GM23248 (cell line): ENCODE measurements at regions not wholly inside any gene's neighbourhood (a gene's known extent, or its start where the extent isn't known, plus 50 kb on each side); places are given as distances from the start of the nearest gene placed in this dataset.

Source experiments
- DNase-seq: peaks from one replicate; pipeline ENCODE4 v3.0.0-alpha.2; 2015
- H2AFZ ChIP-seq: fragments of 200-600 bp; sonication (generic); 2 replicates; pipeline ENCODE4 v1.6.1; 2016; ENCODE audit warnings: antibody characterized with exemption
- H3F3A ChIP-seq: fragments of 200-600 bp; sonication (generic); 2 replicates; pipeline ENCODE4 v1.6.1; 2016; ENCODE audit warnings: mild to moderate bottlenecking, antibody characterized with exemption, mixed run types; ENCODE audit not compliant: insufficient read depth
- H3K27ac ChIP-seq: fragments of 200-600 bp; sonication (generic); 2 replicates; pipeline ENCODE4 v1.5.1; 2016; ENCODE audit warnings: mild to moderate bottlenecking
- H3K27me3 ChIP-seq: fragments of 200-600 bp; sonication (generic); replicated peaks from 2 replicates; pipeline ENCODE4 v1.6.1; 2016; ENCODE audit warnings: mild to moderate bottlenecking; ENCODE audit not compliant: insufficient read depth
- H3K36me3 ChIP-seq: fragments of 200-600 bp; sonication (generic); 2 replicates; pipeline ENCODE4 v1.6.1; 2016; ENCODE audit warnings: low read depth, mild to moderate bottlenecking
- H3K4me1 ChIP-seq: fragments of 200-600 bp; sonication (generic); 2 replicates; pipeline ENCODE4 v1.6.1; 2016; ENCODE audit warnings: mild to moderate bottlenecking; ENCODE audit not compliant: insufficient read depth
- H3K4me2 ChIP-seq: fragments of 200-600 bp; sonication (generic); one replicate; pipeline ENCODE4 v1.6.1; 2016; ENCODE audit warnings: mild to moderate bottlenecking; ENCODE audit not compliant: unreplicated experiment
- H3K4me3 ChIP-seq: fragments of 200-600 bp; sonication (generic); 2 replicates; pipeline ENCODE4 v1.5.1; 2016; ENCODE audit warnings: mild to moderate bottlenecking
- H3K79me2 ChIP-seq: fragments of 200-600 bp; sonication (generic); 2 replicates; pipeline ENCODE4 v1.6.1; 2016; ENCODE audit warnings: mild to moderate bottlenecking; ENCODE audit not compliant: insufficient read depth
- H3K9ac ChIP-seq: fragments of 200-600 bp; sonication (generic); 2 replicates; pipeline ENCODE4 v1.6.1; 2016; ENCODE audit warnings: mild to moderate bottlenecking
- H3K9me2 ChIP-seq: fragments of 200-600 bp; sonication (generic); 2 replicates; pipeline ENCODE4 v1.6.1; 2016; ENCODE audit warnings: mixed run types, mild to moderate bottlenecking, moderate library complexity; ENCODE audit not compliant: insufficient read depth
- H3K9me3 ChIP-seq: fragments of 200-600 bp; sonication (generic); one replicate; pipeline ENCODE4 v1.6.1; 2017; ENCODE audit warnings: low read depth
- H4K20me1 ChIP-seq: fragments of 200-600 bp; sonication (generic); 2 replicates; pipeline ENCODE4 v1.6.0; 2016; ENCODE audit not compliant: insufficient read depth
- EZH2 ChIP-seq: fragments of 200-600 bp; sonication (generic); IDR thresholded peaks from 2 replicates; pipeline ENCODE4 v1.6.1; 2018; ENCODE audit warnings: antibody characterized with exemption, mild to moderate bottlenecking; ENCODE audit not compliant: insufficient read depth, poor library complexity, severe bottlenecking
- EZH2phosphoT487 ChIP-seq: fragments of 200-600 bp; sonication (generic); IDR thresholded peaks from 2 replicates; pipeline ENCODE4 v1.6.1; 2018; ENCODE audit warnings: antibody characterized with exemption, moderate library complexity, mild to moderate bottlenecking, low read depth; ENCODE audit not compliant: insufficient read depth
- WGBS, 2 experiments: methylation state at CpG; one replicate each; pipeline ENCODE4 v1.1.6; 2015 to 2017; ENCODE audit warnings: low lambda C conversion rate in 2 of 2, low coverage in 1 of 2; ENCODE audit errors: missing lambda C conversion rate in 2 of 2; 5-methylcytosine and 5-hydroxymethylcytosine counted together
- in situ Hi-C: fragments of 300-500 bp; cut with MboI; formaldehyde crosslinking; loops from 2 replicates; pipeline ENCODE4 v1.15.0; 2020

DNA sequence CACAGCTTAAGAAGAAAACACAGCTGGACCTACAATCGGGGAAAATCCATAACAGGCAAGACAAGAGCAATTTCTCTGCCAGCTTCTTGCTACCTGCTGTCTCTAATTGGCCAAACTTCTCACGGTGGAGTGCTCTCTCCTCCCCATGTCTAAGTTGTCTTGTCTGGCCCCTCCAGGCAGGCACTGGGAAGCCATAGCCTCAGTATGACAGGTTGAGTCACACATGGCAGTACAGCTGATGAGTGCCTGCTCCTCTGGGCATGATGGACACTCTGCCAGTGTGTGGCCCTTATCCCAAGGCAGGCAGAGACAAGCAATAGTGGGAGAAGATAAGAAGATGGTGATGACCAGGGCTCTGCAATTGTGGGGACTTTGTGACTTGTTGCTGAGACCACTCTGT lies 551.8 kb downstream of the DIPK2A start:
- Histone ChIP-seq H3K4me2 (no peak overlapping the region), H3K79me2 (no peaks in the 10 kb centered on the region), H3K4me3 (no peak overlapping the region), H3F3A (no peaks in the 10 kb centered on the region), H3K36me3 (no peaks in the 10 kb centered on the region), H3K9me3 (no peaks in the 10 kb centered on the region), H3K27me3 (no peaks in the 10 kb centered on the region), H3K9ac (no peak overlapping the region), H4K20me1 (no peaks in the 10 kb centered on the region), H3K4me1 (no peaks in the 10 kb centered on the region), H3K9me2 (no peaks in the 10 kb centered on the region), H3K27ac (no peak overlapping the region), H2AFZ (no peak overlapping the region)
- in situ Hi-C loops = no loop called here
- TF ChIP-seq EZH2 (no peak), EZH2phosphoT487 (no peak)
- DNase-seq = no peak
- 45 to 50% methylated on average over 2 of the region's 2 CpGs for WGBS, 2 experiments

DNA sequence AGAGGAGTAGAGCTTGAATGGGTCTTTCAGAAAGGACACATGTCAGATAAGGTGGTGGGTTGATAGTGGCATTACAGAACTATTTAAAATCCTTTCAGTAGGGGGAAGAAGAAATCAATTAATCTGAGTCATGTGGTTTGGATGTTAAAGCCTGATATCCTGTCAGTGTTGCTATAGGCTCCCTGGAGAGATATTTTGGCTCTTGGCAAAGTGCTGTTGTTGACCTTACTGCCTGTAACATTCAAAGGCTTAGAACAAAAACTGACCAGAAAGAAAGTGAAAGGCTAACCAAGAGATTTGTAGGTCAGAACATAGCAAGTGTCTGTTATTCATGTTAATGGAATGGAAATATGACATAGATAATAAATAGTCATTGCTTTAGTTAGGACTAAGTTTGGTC lies 552.9 kb downstream of the DIPK2A start:
- Histone ChIP-seq H3K9me2 (no peaks in the 10 kb centered on the region), H3K79me2 (no peaks in the 10 kb centered on the region), H3K36me3 (no peaks in the 10 kb centered on the region), H3K27ac (no peak overlapping the region), H3K4me1 (no peaks in the 10 kb centered on the region), H3F3A (no peaks in the 10 kb centered on the region), H3K4me2 (no peak overlapping the region), H4K20me1 (no peaks in the 10 kb centered on the region), H3K4me3 (no peak overlapping the region), H3K9me3 (no peaks in the 10 kb centered on the region), H3K9ac (no peak overlapping the region), H2AFZ (no peak overlapping the region), H3K27me3 (no peaks in the 10 kb centered on the region)
- in situ Hi-C loops = no loop called here
- no peak for DNase-seq
- no peak for TF ChIP-seq EZH2
- no peak for TF ChIP-seq EZH2phosphoT487

DNA sequence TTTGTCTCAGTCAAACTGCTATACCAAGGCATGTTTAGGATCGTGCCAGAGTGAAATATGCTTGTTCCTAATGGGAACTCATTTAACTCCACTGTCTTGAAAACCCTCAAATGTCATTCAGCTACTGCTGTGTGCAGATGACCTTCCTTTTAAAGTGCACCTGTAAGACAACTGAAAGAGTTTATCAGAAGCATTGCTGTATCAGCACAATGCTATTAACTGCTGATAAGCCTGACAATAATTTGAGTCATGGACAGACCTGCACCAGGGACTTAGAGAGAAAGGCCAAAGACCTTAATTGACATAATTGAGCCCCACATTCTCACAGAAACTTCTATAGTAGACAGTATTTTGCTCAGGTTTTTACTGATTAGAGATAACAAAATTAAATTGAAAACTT lies 557.9 kb downstream of the DIPK2A start:
- H4K20me1 ChIP-seq = no peaks in the 10 kb centered on the region
- H3K9me2 ChIP-seq = no peaks in the 10 kb centered on the region
- H3K4me1 ChIP-seq = no peaks in the 10 kb centered on the region
- DNase-seq = no peak
- no peaks in the 10 kb centered on the region for H3F3A ChIP-seq
- 4 to 10% methylated on average over 1 of the region's 1 CpG for WGBS, 2 experiments
- H3K36me3 ChIP-seq = no peaks in the 10 kb centered on the region
- no peak overlapping the region for H3K4me2 ChIP-seq
- H3K27me3 ChIP-seq = no peaks in the 10 kb centered on the region
- no peak overlapping the region for H3K9ac ChIP-seq
- no peak overlapping the region for H3K27ac ChIP-seq
- H3K79me2 ChIP-seq = no peaks in the 10 kb centered on the region
- H3K9me3 ChIP-seq = no peaks in the 10 kb centered on the region
- H2AFZ ChIP-seq = no peak overlapping the region
- TF ChIP-seq EZH2 = no peak
- TF ChIP-seq EZH2phosphoT487 = no peak
- in situ Hi-C loops = no loop called here
- no peak overlapping the region for H3K4me3 ChIP-seq

DNA sequence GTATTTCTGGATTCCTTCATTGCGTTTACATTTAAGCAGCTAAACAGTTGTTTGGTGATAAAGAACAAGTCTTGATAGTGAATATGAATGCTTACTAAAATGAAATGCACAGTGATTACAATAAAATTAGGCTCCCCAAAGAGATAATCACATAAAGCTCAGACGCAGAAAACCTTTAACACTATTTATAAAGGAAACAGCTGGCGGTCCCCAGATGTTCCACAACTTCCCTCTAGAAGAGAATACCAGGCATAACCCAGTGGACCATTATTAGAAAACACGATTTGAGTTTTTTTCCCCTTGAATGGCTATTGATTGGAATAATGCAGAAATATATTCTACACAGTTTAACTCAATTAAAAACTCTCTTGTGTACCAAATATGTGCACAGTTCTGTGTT lies 573.2 kb downstream of the DIPK2A start:
- Histone ChIP-seq H3K9me2 (no peaks in the 10 kb centered on the region), H3F3A (no peaks in the 10 kb centered on the region), H3K27me3 (no peaks in the 10 kb centered on the region), H3K79me2 (no peaks in the 10 kb centered on the region), H3K4me3 (no peak overlapping the region), H3K27ac (no peak overlapping the region), H4K20me1 (no peaks in the 10 kb centered on the region), H3K36me3 (no peaks in the 10 kb centered on the region), H2AFZ (no peak overlapping the region), H3K9ac (no peak overlapping the region), H3K4me1 (no peaks in the 10 kb centered on the region), H3K4me2 (no peak overlapping the region), H3K9me3 (no peaks in the 10 kb centered on the region)
- no peak for DNase-seq
- no peak for TF ChIP-seq EZH2
- TF ChIP-seq EZH2phosphoT487 = no peak
- 27 to 34% methylated on average over 4 of the region's 4 CpGs for WGBS, 2 experiments
- in situ Hi-C loops = no loop called here

DNA sequence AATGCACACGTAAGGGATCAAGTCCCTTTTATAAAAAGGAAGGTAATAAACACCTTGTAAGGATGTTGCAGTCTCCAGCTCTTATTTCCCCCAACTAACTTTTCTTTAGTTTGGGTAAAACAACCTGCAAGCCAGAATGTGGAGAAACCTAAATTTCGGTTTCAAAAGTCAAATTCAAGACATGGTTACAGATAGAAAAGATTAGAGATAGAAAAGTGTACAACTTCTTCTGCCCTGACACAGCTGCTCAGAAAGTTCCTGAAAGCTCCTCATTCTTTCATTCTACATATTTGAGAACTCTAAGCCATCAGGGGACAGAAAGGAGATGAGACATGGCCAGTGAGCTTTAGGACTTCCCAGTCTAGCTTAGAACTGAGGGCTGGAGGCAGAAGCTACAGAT lies 574.9 kb downstream of the DIPK2A start:
- in situ Hi-C loops = no loop called here
- Histone ChIP-seq H4K20me1 (no peaks in the 10 kb centered on the region), H3K36me3 (no peaks in the 10 kb centered on the region), H3K27me3 (no peaks in the 10 kb centered on the region), H2AFZ (no peak overlapping the region), H3K9me2 (peaks cover 3% of the 10 kb centered on the region; the same call in 1 of the 2 replicates), H3K4me2 (no peak overlapping the region), H3K79me2 (no peaks in the 10 kb centered on the region), H3K9ac (no peak overlapping the region), H3K4me1 (no peaks in the 10 kb centered on the region), H3K27ac (no peak overlapping the region), H3K4me3 (no peak overlapping the region), H3F3A (no peaks in the 10 kb centered on the region), H3K9me3 (no peaks in the 10 kb centered on the region)
- no peak for DNase-seq
- TF ChIP-seq EZH2 = no peak
- no peak for TF ChIP-seq EZH2phosphoT487
- WGBS, 2 experiments = 47 to 61% methylated on average over 2 of the region's 2 CpGs
